ENCODE measurements at regions not wholly inside any gene's neighbourhood (a gene's known extent, or its start where the extent isn't known, plus 50 kb on each side); places are given as distances from the start of the nearest gene placed in this dataset.

DNA sequence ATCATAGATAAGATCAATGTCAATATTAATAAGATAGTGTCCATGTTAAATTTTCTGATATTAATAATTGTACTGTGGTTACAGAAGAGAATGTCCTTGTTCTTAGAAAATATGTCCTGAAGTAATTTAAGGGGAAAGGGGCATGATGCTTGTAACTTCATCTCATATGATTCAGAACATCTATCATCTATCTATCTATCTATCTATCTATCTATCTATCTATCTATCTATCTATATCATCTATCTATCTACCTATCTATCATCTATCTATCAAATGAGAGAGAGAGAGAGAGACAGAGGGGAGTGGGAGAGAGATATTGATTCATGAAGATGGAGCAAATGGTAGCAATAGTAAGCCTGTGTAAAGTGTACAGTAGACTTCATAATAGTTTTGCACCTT, 124.8 kb upstream of the FAT1 start:
- TF ChIP-seq, protein P1, sequence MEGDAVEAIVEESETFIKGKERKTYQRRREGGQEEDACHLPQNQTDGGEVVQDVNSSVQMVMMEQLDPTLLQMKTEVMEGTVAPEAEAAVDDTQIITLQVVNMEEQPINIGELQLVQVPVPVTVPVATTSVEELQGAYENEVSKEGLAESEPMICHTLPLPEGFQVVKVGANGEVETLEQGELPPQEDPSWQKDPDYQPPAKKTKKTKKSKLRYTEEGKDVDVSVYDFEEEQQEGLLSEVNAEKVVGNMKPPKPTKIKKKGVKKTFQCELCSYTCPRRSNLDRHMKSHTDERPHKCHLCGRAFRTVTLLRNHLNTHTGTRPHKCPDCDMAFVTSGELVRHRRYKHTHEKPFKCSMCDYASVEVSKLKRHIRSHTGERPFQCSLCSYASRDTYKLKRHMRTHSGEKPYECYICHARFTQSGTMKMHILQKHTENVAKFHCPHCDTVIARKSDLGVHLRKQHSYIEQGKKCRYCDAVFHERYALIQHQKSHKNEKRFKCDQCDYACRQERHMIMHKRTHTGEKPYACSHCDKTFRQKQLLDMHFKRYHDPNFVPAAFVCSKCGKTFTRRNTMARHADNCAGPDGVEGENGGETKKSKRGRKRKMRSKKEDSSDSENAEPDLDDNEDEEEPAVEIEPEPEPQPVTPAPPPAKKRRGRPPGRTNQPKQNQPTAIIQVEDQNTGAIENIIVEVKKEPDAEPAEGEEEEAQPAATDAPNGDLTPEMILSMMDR (IDR thresholded peaks at IDR 0.05): no peak
- no peak for TF ChIP-seq EZH2 (IDR thresholded peaks at IDR 0.05)

Data from neural progenitor cell (in vitro differentiated cells).